ENCODE measurements at regions not wholly inside any gene's neighbourhood (a gene's known extent, or its start where the extent isn't known, plus 50 kb on each side); places are given as distances from the start of the nearest gene placed in this dataset.

DNA sequence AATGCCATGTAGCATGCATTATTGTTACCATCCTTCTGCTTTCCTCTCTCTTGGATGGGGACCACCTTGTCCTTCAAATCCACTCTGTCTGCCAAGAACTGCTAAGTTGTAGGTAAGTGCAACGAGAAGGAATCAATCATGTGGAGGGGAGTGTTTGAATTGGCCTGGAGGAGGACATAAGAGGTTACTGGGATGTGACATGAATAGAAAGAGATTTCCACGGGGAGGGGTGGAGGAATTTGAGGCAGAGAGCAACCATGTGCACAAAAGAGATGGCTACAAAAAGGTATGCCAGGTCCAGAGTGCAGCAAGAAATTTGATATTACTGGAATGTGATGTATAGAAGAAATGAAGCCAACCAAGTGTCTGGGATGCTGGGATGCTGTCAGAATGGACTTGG, 648.9 kb upstream of the KLF4 start:
- FAIRE-seq, result no peak
- DNase-seq (ENCODE audit: low read depth), result no peak
- no peaks in the 10 kb centered on the region for H3K27me3 ChIP-seq (ENCODE audit: control insufficient read depth, insufficient read depth, low read length)
- TF ChIP-seq, protein P1, sequence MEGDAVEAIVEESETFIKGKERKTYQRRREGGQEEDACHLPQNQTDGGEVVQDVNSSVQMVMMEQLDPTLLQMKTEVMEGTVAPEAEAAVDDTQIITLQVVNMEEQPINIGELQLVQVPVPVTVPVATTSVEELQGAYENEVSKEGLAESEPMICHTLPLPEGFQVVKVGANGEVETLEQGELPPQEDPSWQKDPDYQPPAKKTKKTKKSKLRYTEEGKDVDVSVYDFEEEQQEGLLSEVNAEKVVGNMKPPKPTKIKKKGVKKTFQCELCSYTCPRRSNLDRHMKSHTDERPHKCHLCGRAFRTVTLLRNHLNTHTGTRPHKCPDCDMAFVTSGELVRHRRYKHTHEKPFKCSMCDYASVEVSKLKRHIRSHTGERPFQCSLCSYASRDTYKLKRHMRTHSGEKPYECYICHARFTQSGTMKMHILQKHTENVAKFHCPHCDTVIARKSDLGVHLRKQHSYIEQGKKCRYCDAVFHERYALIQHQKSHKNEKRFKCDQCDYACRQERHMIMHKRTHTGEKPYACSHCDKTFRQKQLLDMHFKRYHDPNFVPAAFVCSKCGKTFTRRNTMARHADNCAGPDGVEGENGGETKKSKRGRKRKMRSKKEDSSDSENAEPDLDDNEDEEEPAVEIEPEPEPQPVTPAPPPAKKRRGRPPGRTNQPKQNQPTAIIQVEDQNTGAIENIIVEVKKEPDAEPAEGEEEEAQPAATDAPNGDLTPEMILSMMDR (IDR thresholded peaks at IDR 0.05; ENCODE audit: insufficient read depth, low read length, severe bottlenecking), result no peak
- H3K36me3 ChIP-seq (ENCODE audit: control insufficient read depth, insufficient read depth, low read length), result no peaks in the 10 kb centered on the region
- H3K4me3 ChIP-seq (ENCODE audit: low read depth, low read length), result no peak overlapping the region

DNA sequence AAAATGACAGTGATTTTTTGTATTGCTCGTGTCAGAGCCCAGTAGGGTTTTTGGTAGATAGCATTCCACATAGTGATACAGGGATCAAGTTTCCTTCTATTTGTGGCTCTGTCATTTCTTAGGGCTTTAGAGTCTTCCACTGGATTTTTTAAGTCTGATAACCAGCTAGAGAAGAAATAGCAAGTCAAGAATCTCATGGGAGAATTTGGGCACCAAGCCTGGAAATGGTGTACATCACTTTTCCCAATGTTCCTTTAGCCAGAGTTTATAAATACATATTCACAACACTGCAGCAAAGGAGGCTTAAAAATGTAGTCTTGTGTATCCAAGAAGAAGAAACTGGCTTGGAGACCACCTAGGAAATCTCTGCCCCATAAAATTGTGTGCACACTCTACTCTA, 647.1 kb upstream of the KLF4 start:
- DNase-seq (ENCODE audit: low read depth) (no peak), FAIRE-seq (no peak)
- Histone ChIP-seq H3K27me3 (ENCODE audit: control insufficient read depth, insufficient read depth, low read length) (no peaks in the 10 kb centered on the region), H3K4me3 (ENCODE audit: low read depth, low read length) (no peak overlapping the region), H3K36me3 (ENCODE audit: control insufficient read depth, insufficient read depth, low read length) (no peaks in the 10 kb centered on the region)
- TF ChIP-seq, protein P1 (IDR thresholded peaks at IDR 0.05; ENCODE audit: insufficient read depth, low read length, severe bottlenecking), result no peak

DNA sequence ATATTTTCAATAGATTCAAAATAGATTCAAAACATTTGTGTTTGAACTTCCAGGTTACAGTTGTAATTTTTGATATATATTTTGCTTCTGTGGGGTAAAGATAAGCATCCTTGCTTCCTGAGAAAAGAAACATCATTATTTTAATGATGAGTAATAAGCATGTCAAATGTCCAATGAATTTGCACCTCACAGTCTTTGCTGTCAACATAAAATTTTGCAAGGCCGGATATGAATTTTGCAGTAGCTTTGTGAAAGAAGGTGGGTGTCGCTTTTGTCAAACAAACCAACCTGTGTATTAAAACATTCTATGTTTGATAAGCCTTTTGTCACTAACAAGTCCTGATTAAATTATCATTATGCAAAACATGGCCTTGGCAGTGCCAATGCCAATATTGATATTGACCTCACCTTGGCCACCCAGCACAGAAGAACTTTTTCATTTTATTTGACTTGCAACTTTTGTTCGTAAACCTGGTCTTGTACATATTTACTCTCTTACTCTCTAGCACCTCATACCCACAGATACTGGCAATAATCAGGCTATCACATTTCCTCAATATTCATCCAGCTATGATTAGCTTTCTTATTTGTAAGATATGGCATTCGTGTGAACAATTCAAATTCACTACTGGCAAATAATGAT, 645.0 kb upstream of the KLF4 start:
- no peaks in the 10 kb centered on the region for H3K27me3 ChIP-seq (ENCODE audit: control insufficient read depth, insufficient read depth, low read length)
- no peaks in the 10 kb centered on the region for H3K36me3 ChIP-seq (ENCODE audit: control insufficient read depth, insufficient read depth, low read length)
- FAIRE-seq, result no peak
- TF ChIP-seq, protein P1 (IDR thresholded peaks at IDR 0.05; ENCODE audit: insufficient read depth, low read length, severe bottlenecking), result no peak
- DNase-seq (ENCODE audit: low read depth), result peak; percentile 61
- no peak overlapping the region for H3K4me3 ChIP-seq (ENCODE audit: low read depth, low read length)

DNA sequence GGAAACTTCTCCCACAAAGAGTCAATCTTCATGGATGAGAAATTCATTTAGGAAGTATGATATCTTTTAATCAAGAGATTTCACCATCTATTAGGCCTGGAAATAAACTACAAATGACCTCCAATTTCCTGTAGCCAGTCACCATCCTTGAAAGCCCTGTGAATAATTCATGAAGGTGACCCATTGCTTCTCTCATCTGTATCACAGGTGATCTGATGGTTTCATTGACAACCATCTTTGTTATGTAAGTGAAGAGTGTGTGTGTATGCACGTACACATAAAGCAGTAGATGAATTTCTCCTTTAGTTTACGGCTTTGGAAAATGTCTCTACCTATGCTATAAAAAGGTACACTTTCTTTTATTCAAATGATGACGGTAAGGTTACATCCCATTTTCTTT, 644.1 kb upstream of the KLF4 start:
- Histone ChIP-seq H3K27me3 (ENCODE audit: control insufficient read depth, insufficient read depth, low read length) (no peaks in the 10 kb centered on the region), H3K4me3 (ENCODE audit: low read depth, low read length) (no peak overlapping the region), H3K36me3 (ENCODE audit: control insufficient read depth, insufficient read depth, low read length) (no peaks in the 10 kb centered on the region)
- DNase-seq (ENCODE audit: low read depth), result no peak
- no peak for FAIRE-seq
- TF ChIP-seq, protein P1 (IDR thresholded peaks at IDR 0.05; ENCODE audit: insufficient read depth, low read length, severe bottlenecking), result no peak

DNA sequence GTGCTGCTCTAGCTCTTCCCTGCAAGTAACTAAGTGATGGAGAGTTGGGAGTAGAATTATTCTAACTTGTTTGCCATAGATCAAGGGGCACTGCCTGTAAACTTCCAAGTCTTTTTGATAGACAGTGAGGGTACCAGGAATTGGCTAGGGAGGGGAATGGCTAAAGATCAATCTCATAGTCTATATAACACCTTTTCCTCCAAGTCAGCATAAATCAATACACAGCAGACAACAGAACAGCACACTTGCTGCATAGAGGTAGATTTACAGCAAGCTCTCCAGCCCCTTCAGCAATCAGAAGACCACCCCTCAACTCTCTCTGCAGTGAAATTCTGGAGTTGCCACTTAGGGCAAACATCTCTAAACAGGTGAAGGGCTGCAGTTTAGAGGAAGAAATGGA, 643.5 kb upstream of the KLF4 start:
- no peak for FAIRE-seq
- TF ChIP-seq, protein P1 (IDR thresholded peaks at IDR 0.05; ENCODE audit: insufficient read depth, low read length, severe bottlenecking), result no peak
- Histone ChIP-seq H3K27me3 (ENCODE audit: control insufficient read depth, insufficient read depth, low read length) (no peaks in the 10 kb centered on the region), H3K36me3 (ENCODE audit: control insufficient read depth, insufficient read depth, low read length) (no peaks in the 10 kb centered on the region), H3K4me3 (ENCODE audit: low read depth, low read length) (no peak overlapping the region)
- no peak for DNase-seq (ENCODE audit: low read depth)

DNA sequence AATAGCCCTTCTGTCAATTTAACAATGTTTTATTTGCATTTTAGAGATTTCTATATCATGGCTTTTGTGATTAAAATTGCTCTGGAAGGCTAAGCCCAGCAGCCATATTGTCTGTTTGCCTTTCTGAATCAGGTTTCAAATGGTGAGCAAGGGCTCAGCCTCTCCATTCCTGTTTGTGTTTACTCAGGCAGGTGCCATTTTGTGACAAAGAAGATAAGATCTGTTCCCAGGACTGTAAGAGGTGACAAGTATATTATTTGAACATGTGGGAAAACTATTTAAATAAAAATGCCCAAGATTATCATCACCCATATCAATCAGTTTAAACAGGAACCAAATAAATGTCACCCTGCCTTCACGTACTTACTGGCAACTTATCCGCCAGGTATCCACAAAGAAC, 641.3 kb upstream of the KLF4 start:
- TF ChIP-seq, protein P1 (IDR thresholded peaks at IDR 0.05; ENCODE audit: insufficient read depth, low read length, severe bottlenecking), result no peak
- FAIRE-seq, result no peak

More for the DNA sequence above, 641.3 kb upstream of the KLF4 start:
- Histone ChIP-seq H3K27me3 (ENCODE audit: control insufficient read depth, insufficient read depth, low read length) (no peaks in the 10 kb centered on the region), H3K36me3 (ENCODE audit: control insufficient read depth, insufficient read depth, low read length) (no peaks in the 10 kb centered on the region), H3K4me3 (ENCODE audit: low read depth, low read length) (no peak overlapping the region)
- no peak for DNase-seq (ENCODE audit: low read depth)

Data from bronchial epithelial cell (primary cell).